ENCODE measurements at regions not wholly inside any gene's neighbourhood (a gene's known extent, or its start where the extent isn't known, plus 50 kb on each side); places are given as distances from the start of the nearest gene placed in this dataset.

DNA sequence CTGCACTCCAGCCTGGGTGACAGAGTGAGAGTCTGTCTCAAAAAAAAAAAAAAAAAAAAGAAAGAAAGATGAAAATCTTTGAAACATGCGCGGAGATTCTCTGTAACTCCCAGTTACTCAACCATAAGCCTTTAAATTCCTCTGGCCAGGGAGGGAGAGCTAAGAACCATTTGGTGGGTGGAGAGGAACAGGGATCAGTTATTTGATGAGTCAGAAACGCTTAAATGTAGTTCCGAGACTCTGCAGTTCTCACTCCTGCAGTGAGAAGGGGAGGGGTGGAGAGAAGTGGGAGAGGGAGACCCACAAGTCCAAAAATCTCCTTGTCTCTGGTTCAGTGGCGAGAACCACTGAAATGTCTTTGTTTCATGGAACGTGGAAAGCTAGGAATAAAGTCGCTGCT, 266.7 kb downstream of the SOX9 start:
- CTCF ChIA-PET (ENCODE audit: partially characterized antibody): no interaction called here
- intact Hi-C loops (cut with micrococcal nuclease): no loop called here

GRCh38 chr17:72387969-72388368, 267.1 kb downstream of the SOX9 start:
- Histone ChIP-seq H3K9me3 (ENCODE audit: control insufficient read depth in 1 of 2, low read length in 2 of 2) (no peaks in the 10 kb centered on the region), H3K36me3 (ENCODE audit: insufficient read depth, low read length) (no peaks in the 10 kb centered on the region), H3K4me1 (ENCODE audit: insufficient read depth, low read length) (no peaks in the 10 kb centered on the region), H3K27me3 (ENCODE audit: insufficient read depth, low read length) (no peaks in the 10 kb centered on the region), H3K4me3 (ENCODE audit: low read length in 2 of 2) (no peak overlapping the region), H3K27ac (ENCODE audit: low read depth, low read length) (no peak overlapping the region)
- DNase-seq: no peak
- no peaks in the 10 kb centered on the region for H3K36me3 Mint-ChIP-seq
- intact Hi-C loops (cut with micrococcal nuclease): no loop called here
- CTCF ChIA-PET (ENCODE audit: partially characterized antibody): no interaction called here
- no peaks in the 10 kb centered on the region for H3K4me1 Mint-ChIP-seq
- H3K4me3 Mint-ChIP-seq: no peak overlapping the region
- peaks cover 0 to 2% (median 0%) of the 10 kb centered on the region in 8 donors for H3K9me3 Mint-ChIP-seq
- H3K27ac Mint-ChIP-seq: no peak overlapping the region
- H3K27me3 Mint-ChIP-seq: no peaks in the 10 kb centered on the region
- POLR2A ChIA-PET (ENCODE audit: partially characterized antibody): no interaction called here

More for the DNA sequence above, 266.7 kb downstream of the SOX9 start:
- H3K9me3 ChIP-seq (ENCODE audit: control insufficient read depth in 1 of 2, low read length in 2 of 2): no peaks in the 10 kb centered on the region
- H3K4me1 ChIP-seq (ENCODE audit: insufficient read depth, low read length): no peaks in the 10 kb centered on the region
- H3K27me3 Mint-ChIP-seq: no peaks in the 10 kb centered on the region
- H3K27me3 ChIP-seq (ENCODE audit: insufficient read depth, low read length): no peaks in the 10 kb centered on the region
- POLR2A ChIA-PET (ENCODE audit: partially characterized antibody): no interaction called here
- no peak overlapping the region for H3K4me3 Mint-ChIP-seq
- no peak overlapping the region for H3K4me3 ChIP-seq (ENCODE audit: low read length in 2 of 2)
- no peak for DNase-seq
- no peaks in the 10 kb centered on the region for H3K4me1 Mint-ChIP-seq
- no peak overlapping the region for H3K27ac ChIP-seq (ENCODE audit: low read depth, low read length)
- peaks cover 0 to 2% (median 0%) of the 10 kb centered on the region in 8 donors for H3K9me3 Mint-ChIP-seq
- H3K27ac Mint-ChIP-seq: no peak overlapping the region
- no peaks in the 10 kb centered on the region for H3K36me3 ChIP-seq (ENCODE audit: insufficient read depth, low read length)
- H3K36me3 Mint-ChIP-seq: no peaks in the 10 kb centered on the region

DNA sequence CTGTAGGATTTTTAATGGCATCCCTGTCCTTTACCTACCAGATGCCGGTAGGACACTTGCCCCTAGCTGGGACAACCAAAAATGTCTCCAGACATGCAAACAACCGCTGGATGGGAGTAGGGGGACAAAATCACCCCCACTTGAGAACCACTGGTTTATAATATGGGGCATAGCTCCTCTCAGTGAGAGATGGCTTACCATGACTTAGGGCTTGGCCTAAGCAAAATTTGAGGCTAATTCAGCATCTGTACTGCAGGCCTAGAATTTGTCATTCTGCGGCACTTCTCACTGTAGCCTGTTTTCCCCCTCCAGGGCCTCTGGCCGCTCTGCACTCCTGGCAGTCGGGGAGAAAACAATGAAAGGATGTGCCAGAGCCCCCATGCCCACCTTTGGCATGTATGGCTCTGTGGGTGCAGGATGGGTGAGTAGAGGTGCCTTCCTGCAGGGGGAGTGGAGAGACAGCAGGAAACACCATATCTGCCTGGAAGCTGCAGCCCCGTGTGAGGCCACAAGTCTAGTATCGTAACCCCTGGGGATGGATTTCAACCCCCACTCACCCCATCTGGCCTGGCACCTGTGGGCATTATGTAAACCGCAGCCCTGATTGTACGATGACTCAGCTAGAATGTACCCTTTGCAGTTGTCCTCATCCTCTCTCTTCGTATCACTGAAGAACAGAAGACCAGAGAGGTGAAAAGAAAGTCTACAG, 268.1 kb downstream of the SOX9 start:
- Histone ChIP-seq H3K4me3 (ENCODE audit: low read length in 2 of 2) (no peak overlapping the region), H3K9me3 (ENCODE audit: control insufficient read depth in 1 of 2, low read length in 2 of 2) (no peaks in the 10 kb centered on the region), H3K27ac (ENCODE audit: low read depth, low read length) (no peak overlapping the region), H3K4me1 (ENCODE audit: insufficient read depth, low read length) (no peaks in the 10 kb centered on the region), H3K27me3 (ENCODE audit: insufficient read depth, low read length) (no peaks in the 10 kb centered on the region), H3K36me3 (ENCODE audit: insufficient read depth, low read length) (no peaks in the 10 kb centered on the region)
- H3K36me3 Mint-ChIP-seq: no peaks in the 10 kb centered on the region
- peaks cover 0 to 2% (median 0%) of the 10 kb centered on the region in 8 donors for H3K9me3 Mint-ChIP-seq
- no peak overlapping the region for H3K27ac Mint-ChIP-seq
- no peaks in the 10 kb centered on the region for H3K4me1 Mint-ChIP-seq
- POLR2A ChIA-PET (ENCODE audit: partially characterized antibody): no interaction called here
- intact Hi-C loops (cut with micrococcal nuclease): no loop called here
- no peak for DNase-seq
- no peak overlapping the region for H3K4me3 Mint-ChIP-seq
- CTCF ChIA-PET (ENCODE audit: partially characterized antibody): no interaction called here
- no peaks in the 10 kb centered on the region for H3K27me3 Mint-ChIP-seq

- intact Hi-C loops (cut with micrococcal nuclease): no loop called here
- H3K27me3 Mint-ChIP-seq: no peaks in the 10 kb centered on the region
- H3K4me1 Mint-ChIP-seq: no peaks in the 10 kb centered on the region
- no peak overlapping the region for H3K4me3 ChIP-seq (ENCODE audit: low read length in 2 of 2)
- no peaks in the 10 kb centered on the region for H3K9me3 ChIP-seq (ENCODE audit: control insufficient read depth in 1 of 2, low read length in 2 of 2)
- H3K4me3 Mint-ChIP-seq: no peak overlapping the region
- H3K27ac ChIP-seq (ENCODE audit: low read depth, low read length): no peak overlapping the region
- DNase-seq: no peak
- no peaks in the 10 kb centered on the region for H3K36me3 Mint-ChIP-seq
- CTCF ChIA-PET (ENCODE audit: partially characterized antibody): no interaction called here
- H3K4me1 ChIP-seq (ENCODE audit: insufficient read depth, low read length): no peaks in the 10 kb centered on the region
- H3K27me3 ChIP-seq (ENCODE audit: insufficient read depth, low read length): no peaks in the 10 kb centered on the region
- POLR2A ChIA-PET (ENCODE audit: partially characterized antibody): no interaction called here
- H3K36me3 ChIP-seq (ENCODE audit: insufficient read depth, low read length): no peaks in the 10 kb centered on the region
- peaks cover 0 to 3% (median 0%) of the 10 kb centered on the region in 8 donors for H3K9me3 Mint-ChIP-seq
- H3K27ac Mint-ChIP-seq: no peak overlapping the region
Measured at GRCh38 chr17:72390675-72391508, 270.1 kb downstream of the SOX9 start.

DNA sequence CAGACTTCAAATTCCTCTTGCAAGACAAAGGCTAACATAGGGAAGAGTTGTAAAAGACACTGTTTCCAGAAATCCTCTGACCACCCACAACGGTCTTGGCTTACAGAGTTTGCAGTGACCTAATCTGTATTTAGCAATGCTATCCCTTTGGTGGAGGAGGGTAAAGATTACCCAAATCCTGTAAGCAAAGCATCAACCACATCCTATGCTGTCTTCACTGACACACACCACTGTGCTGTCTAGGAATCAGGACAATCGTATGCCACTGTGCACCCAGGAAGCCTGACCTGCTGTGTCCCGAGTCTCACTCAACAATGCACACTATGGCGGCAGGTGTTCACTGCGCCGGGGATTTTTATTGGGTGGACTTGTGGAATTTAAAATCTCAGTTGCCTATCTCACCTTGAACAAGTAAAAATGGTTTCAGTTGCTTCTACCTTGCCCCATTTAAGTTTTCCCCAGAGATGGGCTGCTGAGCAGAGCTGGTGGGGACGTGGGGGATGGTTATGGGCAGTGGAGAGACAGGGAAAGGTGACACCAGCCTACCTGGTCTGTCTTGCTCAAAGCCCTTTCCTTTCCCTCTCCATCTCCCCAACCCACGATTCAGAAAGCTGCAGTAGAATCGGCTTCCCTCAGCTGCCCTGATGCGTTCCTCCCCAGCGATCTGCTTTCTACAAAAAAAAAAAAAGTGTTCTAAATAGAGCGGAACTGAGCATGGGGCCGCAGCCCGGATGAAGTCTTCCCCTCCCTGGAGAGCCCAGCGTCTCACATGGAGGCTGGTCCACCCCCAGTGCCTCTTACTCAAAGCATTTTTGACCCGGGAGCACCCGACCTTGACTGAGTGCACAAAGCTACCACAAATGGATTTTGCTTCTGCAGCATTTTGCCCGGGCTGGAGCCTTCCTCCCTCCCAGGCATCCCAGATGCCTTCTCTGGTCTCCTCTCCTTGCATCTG, 271.5 kb downstream of the SOX9 start:
- DNase-seq: no peak
- no peak overlapping the region for H3K27ac Mint-ChIP-seq
- no peak overlapping the region for H3K4me3 Mint-ChIP-seq
- no peaks in the 10 kb centered on the region for H3K27me3 Mint-ChIP-seq
- Histone ChIP-seq H3K4me3 (ENCODE audit: low read length in 2 of 2) (no peak overlapping the region), H3K4me1 (ENCODE audit: insufficient read depth, low read length) (no peaks in the 10 kb centered on the region), H3K27me3 (ENCODE audit: insufficient read depth, low read length) (no peaks in the 10 kb centered on the region), H3K36me3 (ENCODE audit: insufficient read depth, low read length) (no peaks in the 10 kb centered on the region), H3K27ac (ENCODE audit: low read depth, low read length) (no peak overlapping the region), H3K9me3 (ENCODE audit: control insufficient read depth in 1 of 2, low read length in 2 of 2) (no peaks in the 10 kb centered on the region)
- intact Hi-C loops (cut with micrococcal nuclease): no loop called here
- H3K9me3 Mint-ChIP-seq: peaks cover 0 to 3% (median 0%) of the 10 kb centered on the region in 8 donors
- ChIA-PET POLR2A (ENCODE audit: partially characterized antibody) (no interaction called here), CTCF (ENCODE audit: partially characterized antibody) (no interaction called here)
- no peaks in the 10 kb centered on the region for H3K4me1 Mint-ChIP-seq
- no peaks in the 10 kb centered on the region for H3K36me3 Mint-ChIP-seq

DNA sequence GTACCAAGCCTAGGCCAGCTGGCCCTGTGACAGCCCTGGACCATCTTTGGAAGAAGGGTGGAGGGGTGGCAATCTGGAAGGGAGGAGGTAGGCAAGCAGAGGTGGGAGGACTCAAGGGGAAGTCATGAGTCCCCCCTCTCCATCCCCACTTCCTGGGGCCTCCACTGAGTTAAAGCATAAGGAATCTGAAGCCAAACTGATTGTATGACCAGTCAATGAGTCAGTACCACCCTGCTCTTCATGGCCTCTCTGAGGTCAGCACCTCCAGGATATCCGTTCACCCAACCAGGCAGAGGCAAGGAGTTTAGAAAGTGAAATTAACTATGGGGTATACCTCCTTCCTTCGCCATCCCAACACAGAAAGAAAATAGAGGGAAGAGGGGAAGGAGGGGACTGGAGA, 272.7 kb downstream of the SOX9 start:
- Mint-ChIP-seq H3K36me3 (no peaks in the 10 kb centered on the region), H3K4me3 (no peak overlapping the region), H3K27ac (no peak overlapping the region), H3K4me1 (no peaks in the 10 kb centered on the region), H3K9me3 (peaks cover 0 to 3% (median under 1%) of the 10 kb centered on the region in 8 donors), H3K27me3 (no peaks in the 10 kb centered on the region)
- no peak for DNase-seq
- H3K4me1 ChIP-seq (ENCODE audit: insufficient read depth, low read length): no peaks in the 10 kb centered on the region
- H3K27me3 ChIP-seq (ENCODE audit: insufficient read depth, low read length): no peaks in the 10 kb centered on the region
- intact Hi-C loops (cut with micrococcal nuclease): no loop called here
- H3K9me3 ChIP-seq (ENCODE audit: control insufficient read depth in 1 of 2, low read length in 2 of 2): no peaks in the 10 kb centered on the region
- H3K27ac ChIP-seq (ENCODE audit: low read depth, low read length): no peak overlapping the region
- ChIA-PET CTCF (ENCODE audit: partially characterized antibody) (no interaction called here), POLR2A (ENCODE audit: partially characterized antibody) (no interaction called here)
- no peak overlapping the region for H3K4me3 ChIP-seq (ENCODE audit: low read length in 2 of 2)
- no peaks in the 10 kb centered on the region for H3K36me3 ChIP-seq (ENCODE audit: insufficient read depth, low read length)

GRCh38 chr17:72394531-72394930, 273.7 kb downstream of the SOX9 start:
- CTCF ChIA-PET (ENCODE audit: partially characterized antibody): no interaction called here
- H3K27ac ChIP-seq (ENCODE audit: low read depth, low read length): no peak overlapping the region
- no peaks in the 10 kb centered on the region for H3K36me3 ChIP-seq (ENCODE audit: insufficient read depth, low read length)
- intact Hi-C loops (cut with micrococcal nuclease): no loop called here
- H3K9me3 ChIP-seq (ENCODE audit: control insufficient read depth in 1 of 2, low read length in 2 of 2): no peaks in the 10 kb centered on the region
- no peak overlapping the region for H3K4me3 ChIP-seq (ENCODE audit: low read length in 2 of 2)
- no peak overlapping the region for H3K4me3 Mint-ChIP-seq
- no peak for DNase-seq
- no peaks in the 10 kb centered on the region for H3K27me3 ChIP-seq (ENCODE audit: insufficient read depth, low read length)
- H3K4me1 Mint-ChIP-seq: no peaks in the 10 kb centered on the region
- H3K27ac Mint-ChIP-seq: no peak overlapping the region
- peaks cover 0 to 3% (median under 1%) of the 10 kb centered on the region in 8 donors for H3K9me3 Mint-ChIP-seq
- POLR2A ChIA-PET (ENCODE audit: partially characterized antibody): no interaction called here
- no peaks in the 10 kb centered on the region for H3K36me3 Mint-ChIP-seq
- no peaks in the 10 kb centered on the region for H3K4me1 ChIP-seq (ENCODE audit: insufficient read depth, low read length)
- H3K27me3 Mint-ChIP-seq: no peaks in the 10 kb centered on the region

Measured in CD4-positive, alpha-beta memory T cell (primary cell).